ENCODE measurements at regions not wholly inside any gene's neighbourhood (a gene's known extent, or its start where the extent isn't known, plus 50 kb on each side); places are given as distances from the start of the nearest gene placed in this dataset.

DNA sequence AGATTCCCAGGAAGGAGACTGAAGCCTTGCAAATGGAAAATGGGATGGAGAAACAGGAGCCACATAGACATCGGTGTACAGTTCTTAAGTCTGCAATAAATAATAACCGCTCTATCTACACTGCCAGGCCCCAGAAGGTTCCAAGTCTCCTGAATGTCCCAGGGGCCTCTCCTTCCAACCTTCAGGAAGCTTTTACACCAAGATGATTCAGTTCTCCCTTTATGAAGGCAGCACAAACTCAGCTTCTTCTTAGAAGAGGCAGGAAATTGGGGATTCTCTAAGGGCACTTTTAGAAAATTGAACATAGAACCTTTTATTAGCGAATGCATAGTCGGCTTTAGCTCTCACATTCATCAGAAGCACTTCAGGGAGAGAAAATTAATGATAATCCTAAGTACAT lies 130.8 kb upstream of the LYZL1 start:
- H3K36me3 ChIP-seq (ENCODE audit: control insufficient read depth in 2 of 2, insufficient read depth in 2 of 2, low read length in 1 of 2), result no peaks in the 10 kb centered on the region
- H3K9ac ChIP-seq (ENCODE audit: control insufficient read depth, insufficient read depth, low read length), result no peak overlapping the region
- H3K4me1 ChIP-seq (ENCODE audit: control insufficient read depth, insufficient read depth, low read length), result no peaks in the 10 kb centered on the region
- intact Hi-C loops (cut with micrococcal nuclease; ENCODE audit: unreplicated experiment), result no loop called here
- in situ Hi-C loops (cut with MboI), result no loop called here
- H3K9me3 ChIP-seq (replicated peaks; ENCODE audit: control insufficient read depth, insufficient read depth, low read length), result no peaks in the 10 kb centered on the region
- RAD21 ChIA-PET (ENCODE audit: unreplicated experiment), result no interaction called here
- POLR2A ChIA-PET, result interaction anchor here (0.7 kb wide), 1 partner anchor 97 kb away, joined by 5 read pairs; no protein-coding TSS in a partner anchor
- TF ChIP-seq POLR2A (IDR thresholded peaks at IDR 0.05; ENCODE audit: low read depth, low read length) (no peak), SMAD1 (IDR thresholded peaks at IDR 0.05; ENCODE audit: low read depth, partially characterized antibody) (no peak), SIN3A (IDR thresholded peaks at IDR 0.05; ENCODE audit: low read depth, low read length) (no peak), BCL11A (IDR thresholded peaks at IDR 0.05; ENCODE audit: low read depth, low read length) (no peak), RFX5 (IDR thresholded peaks at IDR 0.05; ENCODE audit: low read depth, low read length) (no peak), TCF3 (IDR thresholded peaks at IDR 0.05; ENCODE audit: borderline replicate concordance, insufficient read depth, low read depth, low read length) (no peak), IKZF2 (IDR thresholded peaks at IDR 0.05) (no peak), BRCA1 (IDR thresholded peaks at IDR 0.05; ENCODE audit: low read depth, low read length) (no peak), BMI1 (IDR thresholded peaks at IDR 0.05; ENCODE audit: borderline replicate concordance) (no peak), MTA3 (IDR thresholded peaks at IDR 0.05; ENCODE audit: borderline replicate concordance, low read length) (no peak), MEF2B (IDR thresholded peaks at IDR 0.05; ENCODE audit: partially characterized antibody, poor library complexity, severe bottlenecking) (no peak), SIX5 (IDR thresholded peaks at IDR 0.05; ENCODE audit: low read depth, low read length, severe bottlenecking) (no peak), TAF1 (IDR thresholded peaks at IDR 0.05; ENCODE audit: borderline replicate concordance, low read depth, low read length) (no peak)
- no peak for DNase-seq (ENCODE audit: low read depth, low spot score)
- H3K4me3 ChIP-seq, result no peak overlapping the region
- H3K4me2 ChIP-seq (ENCODE audit: control insufficient read depth, insufficient read depth), result no peak overlapping the region
- CTCF ChIA-PET, result no interaction called here
- no peaks in the 10 kb centered on the region for H3K79me2 ChIP-seq (ENCODE audit: control insufficient read depth, insufficient read depth, low read length)
- WGBS (ENCODE audit: insufficient coverage, insufficient replicate concordance, low lambda C conversion rate, missing lambda C conversion rate), result 43% methylated on average over 4 of the region's 4 CpGs
- no peak for FAIRE-seq
- no TSS peak for BruUV-seq (replicated peaks)
- no peaks in the 10 kb centered on the region; a peak in 1 of 4 replicates for H3K27me3 ChIP-seq (replicated peaks in 1 of 2; ENCODE audit: control insufficient read depth in 2 of 2, insufficient read depth in 2 of 2, low read length in 1 of 2)
- ATAC-seq, result no peak
- H2AFZ ChIP-seq (ENCODE audit: control insufficient read depth, low read depth, low read length), result no peak overlapping the region
- H3K27ac ChIP-seq (ENCODE audit: control insufficient read depth, insufficient read depth), result no peak overlapping the region
- no peaks in the 10 kb centered on the region for H4K20me1 ChIP-seq (ENCODE audit: control insufficient read depth, insufficient read depth)
- SMC1A ChIA-PET (ENCODE audit: uncharacterized antibody, unreplicated experiment), result interaction anchor here (0.9 kb wide), 1 partner anchor 21 kb away, joined by 3 read pairs; no protein-coding TSS in a partner anchor

Data from GM12878 (cell line).